HUES48 (cell line): ENCODE measurements at regions not wholly inside any gene's neighbourhood (a gene's known extent, or its start where the extent isn't known, plus 50 kb on each side); places are given as distances from the start of the nearest gene placed in this dataset.

ENCODE experiments used
- H3K27ac ChIP-seq: one replicate; pipeline ENCODE4 v1.7.0; 2013; ENCODE audit warnings: low read depth, low read length, inconsistent platforms
- H3K27me3 ChIP-seq: 2 replicates; pipeline ENCODE4 v1.6.1; 2013; ENCODE audit warnings: mild to moderate bottlenecking, low read length; ENCODE audit not compliant: control insufficient read depth, insufficient read depth
- H3K36me3 ChIP-seq: 2 replicates; pipeline ENCODE4 v1.6.1; 2013; ENCODE audit warnings: low read length; ENCODE audit not compliant: control insufficient read depth, insufficient read depth
- H3K4me1 ChIP-seq: 2 replicates; pipeline ENCODE4 v1.6.1; 2013; ENCODE audit warnings: mild to moderate bottlenecking, low read length; ENCODE audit not compliant: control insufficient read depth, insufficient read depth
- H3K4me3 ChIP-seq: 2 replicates; pipeline ENCODE4 v1.5.1; 2013; ENCODE audit warnings: mild to moderate bottlenecking, low read depth, low read length
- H3K9ac ChIP-seq: 2 replicates; pipeline ENCODE4 v1.6.1; 2013; ENCODE audit warnings: mild to moderate bottlenecking, low read depth, low read length, moderate library complexity
- H3K9me3 ChIP-seq: 2 replicates; pipeline ENCODE4 v1.6.1; 2013; ENCODE audit warnings: low read length; ENCODE audit not compliant: control insufficient read depth, insufficient read depth

DNA sequence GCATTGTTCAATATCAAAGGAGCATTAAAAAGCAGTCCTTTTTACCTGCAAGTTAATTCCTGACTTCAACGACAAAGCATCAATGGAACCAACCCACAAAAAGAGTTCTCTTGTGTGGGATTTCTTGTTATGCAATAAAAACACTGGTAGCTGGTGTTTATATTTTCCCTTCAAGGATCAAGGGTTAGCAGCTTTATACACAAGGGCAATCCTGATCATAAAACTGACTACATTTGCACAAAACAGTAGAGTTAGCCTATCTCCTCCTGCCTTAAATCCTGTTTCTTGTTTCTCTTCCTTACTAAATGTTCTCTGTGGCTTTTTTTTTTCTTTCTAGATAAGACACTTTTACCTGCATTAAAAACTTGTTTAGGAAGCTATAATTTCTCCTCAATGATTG lies 306.4 kb downstream of the SLCO4C1 start:
- Histone ChIP-seq H3K27me3 (no peaks in the 10 kb centered on the region), H3K36me3 (no peaks in the 10 kb centered on the region)

DNA sequence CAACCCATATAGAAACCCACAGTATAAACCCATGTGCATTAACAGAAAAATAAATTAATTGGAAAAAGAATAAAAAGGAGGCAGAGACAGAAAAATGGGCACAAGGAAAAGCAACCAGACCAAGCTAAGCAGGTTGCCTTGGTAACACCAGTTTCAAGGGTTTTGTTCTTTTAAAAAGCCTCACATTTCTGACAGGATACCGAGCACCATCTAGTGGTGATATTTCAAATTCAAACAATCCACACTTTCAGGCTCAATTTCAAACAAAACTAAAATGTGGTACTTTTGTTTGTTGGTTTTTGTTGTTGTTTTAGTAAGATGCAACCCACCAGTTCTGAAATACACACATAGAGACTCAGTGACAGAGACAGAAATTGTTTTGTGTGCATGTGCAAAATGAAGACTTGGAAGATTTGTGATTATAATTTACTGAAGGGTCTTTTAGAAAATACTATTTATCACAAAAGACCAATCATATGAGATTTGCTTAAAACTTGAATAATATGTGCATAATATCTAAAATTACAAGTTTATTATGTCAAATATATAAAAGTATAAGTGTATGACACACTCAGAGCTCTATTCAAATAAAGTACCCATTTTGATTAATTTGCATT lies 318.2 kb downstream of the SLCO4C1 start:
- H3K36me3 ChIP-seq, result no peaks in the 10 kb centered on the region
- H3K9me3 ChIP-seq, result no peaks in the 10 kb centered on the region
- H3K4me3 ChIP-seq, result no peak overlapping the region
- H3K9ac ChIP-seq, result no peak overlapping the region
- H3K27me3 ChIP-seq, result no peaks in the 10 kb centered on the region
- H3K4me1 ChIP-seq, result no peaks in the 10 kb centered on the region
- H3K27ac ChIP-seq, result no peak overlapping the region

More for the DNA sequence above, 306.4 kb downstream of the SLCO4C1 start:
- Histone ChIP-seq H3K27ac (no peak overlapping the region), H3K4me3 (no peak overlapping the region), H3K9me3 (no peaks in the 10 kb centered on the region), H3K9ac (no peak overlapping the region), H3K4me1 (no peaks in the 10 kb centered on the region)

- Histone ChIP-seq H3K4me3 (no peak overlapping the region), H3K9me3 (no peaks in the 10 kb centered on the region), H3K36me3 (no peaks in the 10 kb centered on the region), H3K9ac (no peak overlapping the region), H3K27ac (no peak overlapping the region), H3K4me1 (no peaks in the 10 kb centered on the region), H3K27me3 (no peaks in the 10 kb centered on the region)
Observed at GRCh38 chr5:101976933-101977332, 319.2 kb downstream of the SLCO4C1 start.

DNA sequence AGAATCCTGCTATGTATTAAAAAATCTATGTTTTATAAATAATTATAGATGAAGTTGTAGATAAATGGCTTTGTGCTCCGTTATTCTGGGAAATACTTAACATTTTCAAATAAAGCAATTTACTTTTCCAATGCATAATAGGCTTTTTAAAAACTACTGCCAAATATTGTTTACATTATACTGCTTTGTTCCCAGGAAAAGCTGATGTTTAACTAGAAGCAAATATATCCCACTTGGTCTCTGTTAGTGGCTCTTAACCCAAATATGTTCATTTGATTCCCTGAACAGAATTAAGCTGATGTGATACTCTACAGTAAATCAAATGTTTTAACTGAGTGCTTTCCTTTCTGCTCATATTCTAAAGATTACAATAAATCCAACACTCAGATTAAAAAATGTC lies 326.3 kb downstream of the SLCO4C1 start:
- no peaks in the 10 kb centered on the region for H3K27me3 ChIP-seq
- H3K27ac ChIP-seq, result no peak overlapping the region
- no peaks in the 10 kb centered on the region for H3K36me3 ChIP-seq
- H3K9me3 ChIP-seq, result no peaks in the 10 kb centered on the region
- H3K9ac ChIP-seq, result no peak overlapping the region
- H3K4me1 ChIP-seq, result no peaks in the 10 kb centered on the region
- no peak overlapping the region for H3K4me3 ChIP-seq

- H3K27ac ChIP-seq, result no peak overlapping the region
- no peaks in the 10 kb centered on the region for H3K27me3 ChIP-seq
- no peaks in the 10 kb centered on the region for H3K9me3 ChIP-seq
- H3K36me3 ChIP-seq, result no peaks in the 10 kb centered on the region
- H3K4me3 ChIP-seq, result no peak overlapping the region
- H3K9ac ChIP-seq, result no peak overlapping the region
- H3K4me1 ChIP-seq, result no peaks in the 10 kb centered on the region
Observed at GRCh38 chr5:101966476-101966875, 329.6 kb downstream of the SLCO4C1 start.

DNA sequence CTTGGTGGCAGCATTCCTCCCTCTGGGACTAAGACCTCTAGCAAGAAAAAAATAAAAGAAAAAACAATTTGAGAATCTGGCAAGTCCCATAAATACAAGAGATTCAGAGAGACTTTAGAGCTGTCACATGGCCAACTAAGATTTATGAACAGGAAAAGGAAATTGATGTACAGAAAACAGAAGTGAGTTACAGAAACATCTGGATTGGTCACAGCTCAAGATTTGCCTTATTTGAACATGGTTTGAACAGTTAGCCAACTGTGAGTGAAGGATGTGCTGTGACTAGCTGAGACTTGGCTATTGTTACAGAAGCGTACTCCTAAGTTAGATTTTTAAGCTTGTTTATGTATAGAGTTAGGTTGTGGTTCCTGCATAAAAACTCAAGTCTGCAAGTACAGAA lies 340.2 kb downstream of the SLCO4C1 start:
- no peak overlapping the region for H3K9ac ChIP-seq
- H3K27me3 ChIP-seq, result no peaks in the 10 kb centered on the region
- no peak overlapping the region for H3K4me3 ChIP-seq
- no peak overlapping the region for H3K27ac ChIP-seq
- H3K36me3 ChIP-seq, result no peaks in the 10 kb centered on the region
- H3K4me1 ChIP-seq, result no peaks in the 10 kb centered on the region
- H3K9me3 ChIP-seq, result no peaks in the 10 kb centered on the region

- Histone ChIP-seq H3K9me3 (no peaks in the 10 kb centered on the region), H3K27me3 (no peaks in the 10 kb centered on the region), H3K9ac (no peak overlapping the region), H3K4me1 (no peaks in the 10 kb centered on the region), H3K27ac (no peak overlapping the region), H3K4me3 (no peak overlapping the region), H3K36me3 (no peaks in the 10 kb centered on the region)
Observed at GRCh38 chr5:101950019-101950418, 346.1 kb downstream of the SLCO4C1 start.

DNA sequence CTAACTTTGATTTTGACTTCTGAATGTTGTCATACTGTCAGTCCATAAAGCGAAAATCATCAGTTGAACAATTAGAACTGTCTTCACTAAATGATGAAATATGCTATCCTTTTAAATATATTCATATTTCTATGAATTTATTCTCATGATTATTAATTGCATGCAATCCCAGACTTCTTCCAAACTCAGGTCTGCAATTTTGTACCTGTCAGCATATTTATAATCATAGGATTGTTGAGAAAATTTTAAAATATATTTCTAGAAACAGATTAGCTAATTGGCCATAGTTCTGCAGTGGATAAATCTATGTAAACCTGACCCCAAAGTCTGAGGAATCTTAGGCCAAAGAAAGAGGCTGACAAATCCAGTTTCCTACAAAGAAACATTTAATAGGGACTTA lies 347.5 kb downstream of the SLCO4C1 start:
- Histone ChIP-seq H3K27me3 (no peaks in the 10 kb centered on the region), H3K9me3 (no peaks in the 10 kb centered on the region), H3K36me3 (no peaks in the 10 kb centered on the region), H3K4me3 (no peak overlapping the region), H3K27ac (no peak overlapping the region), H3K9ac (no peak overlapping the region), H3K4me1 (0 out of 2 replicates have a peak, but pooled peaks cover 7% of the 10 kb centered on the region)

GRCh38 chr5:101943784-101944183 lies 352.3 kb downstream of the SLCO4C1 start:
- H3K9ac ChIP-seq, result no peak overlapping the region
- H3K9me3 ChIP-seq, result no peaks in the 10 kb centered on the region
- H3K36me3 ChIP-seq, result no peaks in the 10 kb centered on the region
- H3K27me3 ChIP-seq, result no peaks in the 10 kb centered on the region
- 0 out of 2 replicates have a peak, but pooled peaks cover 7% of the 10 kb centered on the region for H3K4me1 ChIP-seq
- H3K27ac ChIP-seq, result no peak overlapping the region
- H3K4me3 ChIP-seq, result no peak overlapping the region

- no peak overlapping the region for H3K9ac ChIP-seq
- H3K4me3 ChIP-seq, result peak overlapping the region; percentile 43; the same call in 1 of the 2 replicates
- no peaks in the 10 kb centered on the region for H3K36me3 ChIP-seq
- no peak overlapping the region for H3K27ac ChIP-seq
- 0 out of 2 replicates have a peak, but pooled peaks cover 7% of the 10 kb centered on the region for H3K4me1 ChIP-seq
- no peaks in the 10 kb centered on the region for H3K27me3 ChIP-seq
- no peaks in the 10 kb centered on the region for H3K9me3 ChIP-seq
Observed at GRCh38 chr5:101942321-101942882, 353.7 kb downstream of the SLCO4C1 start.

- no peaks in the 10 kb centered on the region for H3K9me3 ChIP-seq
- no peaks in the 10 kb centered on the region for H3K27me3 ChIP-seq
- no peak overlapping the region for H3K27ac ChIP-seq
- no peak overlapping the region for H3K4me3 ChIP-seq
- H3K4me1 ChIP-seq, result no peaks in the 10 kb centered on the region
- H3K36me3 ChIP-seq, result no peaks in the 10 kb centered on the region
- H3K9ac ChIP-seq, result no peak overlapping the region
Observed at GRCh38 chr5:101937041-101937440, 359.0 kb downstream of the SLCO4C1 start.
